ENCODE measurements at regions not wholly inside any gene's neighbourhood (a gene's known extent, or its start where the extent isn't known, plus 50 kb on each side); places are given as distances from the start of the nearest gene placed in this dataset.

GRCh38 chr5:174850565-174851169 is 126.3 kb downstream of the MSX2 start:
- no peak for TF ChIP-seq CTCF (IDR thresholded peaks at IDR 0.05; ENCODE audit: low read depth, low read length, poor library complexity, severe bottlenecking)

DNA sequence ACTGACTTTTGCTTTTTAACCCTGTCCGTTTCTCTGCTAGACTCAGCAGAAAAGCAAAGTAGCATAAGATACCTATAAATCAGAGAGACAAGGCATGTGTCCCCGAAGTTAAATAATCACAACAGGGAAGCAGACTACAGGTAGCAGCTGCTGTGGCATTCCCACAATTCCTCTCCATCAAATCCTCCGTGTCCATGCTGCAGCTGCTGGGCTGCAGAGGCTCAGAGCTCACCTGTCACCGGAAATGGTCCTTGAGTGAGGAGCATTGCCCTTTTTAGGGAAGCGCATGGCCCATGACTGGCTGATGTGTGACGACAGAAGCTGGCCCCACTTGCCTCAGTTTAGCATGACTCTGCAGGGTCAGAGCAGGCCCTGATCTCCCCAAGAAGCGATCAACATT is 125.0 kb downstream of the MSX2 start:
- H3F3A ChIP-seq (ENCODE audit: control insufficient read depth, insufficient read depth): no peaks in the 10 kb centered on the region
- no peaks in the 10 kb centered on the region for H3K36me3 ChIP-seq (ENCODE audit: control insufficient read depth, low read length)
- no peaks in the 10 kb centered on the region for H3K9me3 ChIP-seq (ENCODE audit: control insufficient read depth, insufficient read depth, low read length)
- no peaks in the 10 kb centered on the region for H3K79me2 ChIP-seq (ENCODE audit: control insufficient read depth, low read length)
- no peak overlapping the region for H3K4me3 ChIP-seq (ENCODE audit: low read length)
- H3K4me1 ChIP-seq (ENCODE audit: control insufficient read depth, low read length): no peaks in the 10 kb centered on the region
- TF ChIP-seq EZH2phosphoT487 (IDR thresholded peaks at IDR 0.05; ENCODE audit: borderline replicate concordance, low read length): no peak
- TF ChIP-seq CTCF (IDR thresholded peaks at IDR 0.05; ENCODE audit: low read depth, low read length, poor library complexity, severe bottlenecking): no peak
- no peak overlapping the region for H3K4me2 ChIP-seq (ENCODE audit: low read length)
- no peaks in the 10 kb centered on the region for H4K20me1 ChIP-seq (ENCODE audit: control insufficient read depth, insufficient read depth, low read depth, low read length)
- no peaks in the 10 kb centered on the region for H3K27me3 ChIP-seq (ENCODE audit: control insufficient read depth, low read length)
- H3K27ac ChIP-seq (ENCODE audit: low read depth, low read length): no peak overlapping the region
- H3K9me2 ChIP-seq (replicated peaks; ENCODE audit: control insufficient read depth, low read length): no peaks in the 10 kb centered on the region

More at GRCh38 chr5:174850565-174851169, 126.3 kb downstream of the MSX2 start:
- no peak overlapping the region for H3K27ac ChIP-seq (ENCODE audit: low read depth, low read length)
- no peaks in the 10 kb centered on the region for H3K36me3 ChIP-seq (ENCODE audit: control insufficient read depth, low read length)
- no peaks in the 10 kb centered on the region for H3F3A ChIP-seq (ENCODE audit: control insufficient read depth, insufficient read depth)
- H3K4me1 ChIP-seq (ENCODE audit: control insufficient read depth, low read length): no peaks in the 10 kb centered on the region
- H3K9me3 ChIP-seq (ENCODE audit: control insufficient read depth, insufficient read depth, low read length): no peaks in the 10 kb centered on the region
- H3K27me3 ChIP-seq (ENCODE audit: control insufficient read depth, low read length): no peaks in the 10 kb centered on the region
- no peaks in the 10 kb centered on the region for H3K9me2 ChIP-seq (replicated peaks; ENCODE audit: control insufficient read depth, low read length)
- H4K20me1 ChIP-seq (ENCODE audit: control insufficient read depth, insufficient read depth, low read depth, low read length): no peaks in the 10 kb centered on the region
- no peak overlapping the region for H3K4me3 ChIP-seq (ENCODE audit: low read length)
- H3K4me2 ChIP-seq (ENCODE audit: low read length): no peak overlapping the region
- H3K79me2 ChIP-seq (ENCODE audit: control insufficient read depth, low read length): no peaks in the 10 kb centered on the region

DNA sequence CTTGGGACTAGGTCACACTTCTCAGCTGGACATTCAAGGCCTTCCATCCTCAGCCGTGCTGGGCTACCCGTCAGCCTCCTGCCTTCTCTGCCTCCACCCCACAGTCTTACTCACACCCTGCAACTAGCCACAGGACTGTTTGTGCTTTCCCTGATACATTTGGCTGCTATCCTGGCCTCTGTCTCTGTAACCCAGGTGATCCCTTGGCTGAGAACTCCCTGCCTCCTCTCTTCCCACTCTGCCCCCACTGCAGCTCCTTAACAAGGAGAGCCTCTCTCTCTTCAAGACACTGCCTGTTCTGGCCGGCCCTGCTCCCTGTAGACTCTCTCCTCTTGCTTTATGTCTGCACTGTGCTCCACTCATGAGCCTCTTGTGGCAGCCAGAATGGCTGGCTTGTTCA is 120.6 kb downstream of the MSX2 start:
- Histone ChIP-seq H3F3A (ENCODE audit: control insufficient read depth, insufficient read depth) (no peaks in the 10 kb centered on the region), H3K9me2 (replicated peaks; ENCODE audit: control insufficient read depth, low read length) (no peaks in the 10 kb centered on the region)

More for the DNA sequence above, 120.6 kb downstream of the MSX2 start:
- no peak overlapping the region for H3K4me3 ChIP-seq (ENCODE audit: low read length)
- TF ChIP-seq CTCF (IDR thresholded peaks at IDR 0.05; ENCODE audit: low read depth, low read length, poor library complexity, severe bottlenecking) (no peak), EZH2phosphoT487 (IDR thresholded peaks at IDR 0.05; ENCODE audit: borderline replicate concordance, low read length) (no peak)
- H3K27ac ChIP-seq (ENCODE audit: low read depth, low read length): no peak overlapping the region
- H3K36me3 ChIP-seq (ENCODE audit: control insufficient read depth, low read length): no peaks in the 10 kb centered on the region
- no peaks in the 10 kb centered on the region for H3K27me3 ChIP-seq (ENCODE audit: control insufficient read depth, low read length)
- H3K9me3 ChIP-seq (ENCODE audit: control insufficient read depth, insufficient read depth, low read length): no peaks in the 10 kb centered on the region
- no peak overlapping the region for H3K4me2 ChIP-seq (ENCODE audit: low read length)
- H3K4me1 ChIP-seq (ENCODE audit: control insufficient read depth, low read length): no peaks in the 10 kb centered on the region
- no peaks in the 10 kb centered on the region for H4K20me1 ChIP-seq (ENCODE audit: control insufficient read depth, insufficient read depth, low read depth, low read length)
- H3K79me2 ChIP-seq (ENCODE audit: control insufficient read depth, low read length): no peaks in the 10 kb centered on the region

All from DOHH2 (cell line).